ENCODE measurements at regions not wholly inside any gene's neighbourhood (a gene's known extent, or its start where the extent isn't known, plus 50 kb on each side); places are given as distances from the start of the nearest gene placed in this dataset.
A peak's percentile ranks its signal among the peaks of the same experiment; 100 is the strongest.

- WGBS: 48% methylated on average over 9 of the region's 9 CpGs
- DNase-seq (ENCODE audit: low spot score in 2 of 2): no peak
- TF ChIP-seq EP300 (IDR thresholded peaks at IDR 0.05) (no peak), POLR2A (IDR thresholded peaks at IDR 0.05) (no peak), CTCF (IDR thresholded peaks at IDR 0.05) (no peak), POLR2AphosphoS5 (IDR thresholded peaks at IDR 0.05) (no peak)
- Histone ChIP-seq H3K36me3 (no peaks in the 10 kb centered on the region), H3K27ac (no peak overlapping the region), H3K9me3 (no peaks in the 10 kb centered on the region), H3K4me1 (peaks cover 26% of the 10 kb centered on the region), H3K27me3 (no peaks in the 10 kb centered on the region), H3K4me3 (no peak overlapping the region)
Observed at GRCh38 chr9:89929673-89930480, 325.1 kb downstream of the GADD45G start.

DNA sequence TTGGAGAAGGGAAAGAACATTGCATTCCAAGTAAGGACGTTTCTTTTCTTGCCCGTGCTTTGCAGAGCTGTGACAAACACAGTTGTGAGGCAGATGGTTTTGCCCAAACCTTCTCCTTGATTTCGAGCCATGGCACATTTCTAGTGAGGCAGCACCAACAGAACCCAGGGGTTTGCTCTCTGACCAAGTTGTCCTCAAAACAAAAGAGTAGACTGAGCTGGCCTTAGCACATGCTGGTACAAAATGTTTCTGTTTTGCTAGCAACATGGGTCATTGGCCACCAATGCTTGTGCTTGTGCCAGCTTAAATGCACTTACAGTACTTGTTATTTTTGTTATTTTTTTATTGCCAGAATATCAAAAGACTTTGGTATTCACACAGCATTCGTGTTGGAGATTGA lies 328.8 kb downstream of the GADD45G start:
- Histone ChIP-seq H3K4me1 (peaks cover 39% of the 10 kb centered on the region), H3K36me3 (no peaks in the 10 kb centered on the region), H3K4me3 (no peak overlapping the region), H3K9me3 (no peaks in the 10 kb centered on the region), H3K27ac (peak overlapping the region; percentile 68), H3K27me3 (no peaks in the 10 kb centered on the region)
- TF ChIP-seq CTCF (IDR thresholded peaks at IDR 0.05): no peak
- peak in 2 of 3 donors; percentile 29 to 33 for TF ChIP-seq POLR2AphosphoS5 (IDR thresholded peaks at IDR 0.05)
- DNase-seq (ENCODE audit: low spot score in 2 of 2): no peak
- 78% methylated on average over 4 of the region's 4 CpGs for WGBS

DNA sequence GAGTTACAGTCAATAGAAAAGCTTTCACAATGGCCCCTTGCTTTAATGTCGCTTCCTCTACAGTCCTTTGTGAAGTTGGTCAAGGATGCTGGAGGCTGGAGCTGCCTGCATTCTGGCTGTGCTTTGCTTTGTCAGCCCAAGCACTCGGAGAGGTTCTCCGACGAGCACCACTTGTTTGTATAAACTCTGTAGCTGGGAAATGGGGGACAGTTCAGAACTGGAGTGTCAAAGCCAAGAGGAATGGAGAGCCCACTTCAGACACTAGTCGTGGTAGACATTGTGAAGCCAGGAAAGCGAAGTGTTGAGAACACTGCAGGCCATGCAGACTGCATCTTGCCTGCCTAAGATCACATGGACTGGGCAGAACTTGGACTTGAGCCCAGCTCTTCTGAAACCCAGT lies 330.3 kb downstream of the GADD45G start:
- Histone ChIP-seq H3K36me3 (no peaks in the 10 kb centered on the region), H3K9me3 (no peaks in the 10 kb centered on the region), H3K4me1 (peaks cover 37% of the 10 kb centered on the region), H3K4me3 (no peak overlapping the region), H3K27ac (peak overlapping the region; percentile 43), H3K27me3 (no peaks in the 10 kb centered on the region)
- TF ChIP-seq CTCF (IDR thresholded peaks at IDR 0.05): no peak
- TF ChIP-seq EP300 (IDR thresholded peaks at IDR 0.05): no peak
- no peak for TF ChIP-seq POLR2AphosphoS5 (IDR thresholded peaks at IDR 0.05)
- no peak for TF ChIP-seq POLR2A (IDR thresholded peaks at IDR 0.05)
- WGBS: 95% methylated on average over 6 of the region's 6 CpGs
- DNase-seq (ENCODE audit: low spot score in 2 of 2): no peak

- Histone ChIP-seq H3K27ac (peak overlapping the region; percentile 43), H3K9me3 (no peaks in the 10 kb centered on the region), H3K36me3 (no peaks in the 10 kb centered on the region), H3K4me3 (no peak overlapping the region), H3K4me1 (peaks cover 31% of the 10 kb centered on the region), H3K27me3 (no peaks in the 10 kb centered on the region)
- DNase-seq (ENCODE audit: low spot score in 2 of 2): no peak
- TF ChIP-seq EP300 (IDR thresholded peaks at IDR 0.05): no peak
- TF ChIP-seq POLR2A (IDR thresholded peaks at IDR 0.05): no peak
- TF ChIP-seq POLR2AphosphoS5 (IDR thresholded peaks at IDR 0.05): no peak
- no peak for TF ChIP-seq CTCF (IDR thresholded peaks at IDR 0.05)
- WGBS: 41% methylated on average over 4 of the region's 4 CpGs
Observed at GRCh38 chr9:89935801-89936200, 331.0 kb downstream of the GADD45G start.

GRCh38 chr9:89937051-89937450 lies 332.2 kb downstream of the GADD45G start:
- TF ChIP-seq EP300 (IDR thresholded peaks at IDR 0.05) (no peak), POLR2A (IDR thresholded peaks at IDR 0.05) (no peak), CTCF (IDR thresholded peaks at IDR 0.05) (no peak), POLR2AphosphoS5 (IDR thresholded peaks at IDR 0.05) (no peak)
- Histone ChIP-seq H3K4me3 (no peak overlapping the region), H3K27me3 (no peaks in the 10 kb centered on the region), H3K4me1 (peaks cover 34% of the 10 kb centered on the region), H3K27ac (no peak overlapping the region), H3K36me3 (no peaks in the 10 kb centered on the region), H3K9me3 (no peaks in the 10 kb centered on the region)
- DNase-seq (ENCODE audit: low spot score in 2 of 2): no peak
- WGBS: 84% methylated on average over 2 of the region's 2 CpGs

All from suprapubic skin (tissue), 4 donors.